Effector memory CD8-positive, alpha-beta T cell (primary cell): ENCODE measurements at regions not wholly inside any gene's neighbourhood (a gene's known extent, or its start where the extent isn't known, plus 50 kb on each side); places are given as distances from the start of the nearest gene placed in this dataset.
"Not testable (repeated sequence)": the region's sequence is repeated elsewhere in the genome, so short reads cannot be mapped to it uniquely, and the experiment has no call there.

ENCODE experiments used
- ATAC-seq: fragments of 150-1000 bp; cut with Tn5 transposase; replicated peaks from 2 replicates; pipeline ENCODE4 v1.10.0; 2021; ENCODE audit warnings: mild to moderate bottlenecking, moderate library complexity
- DNase-seq, 3 experiments: peaks; one replicate each; pipeline ENCODE4 v3.0.0; 2021
- H3K27ac Mint-ChIP-seq, 2 donors: one replicate each; pipeline ENCODE4 v1.8.0; 2022; ENCODE audit warnings: mild to moderate bottlenecking in 2 of 2, mixed read lengths in 2 of 2, moderate library complexity in 2 of 2
- H3K27me3 Mint-ChIP-seq, 2 donors: one replicate each; pipeline ENCODE4 v1.8.0; 2022; ENCODE audit warnings: mixed read lengths in 2 of 2
- H3K36me3 Mint-ChIP-seq: one replicate; pipeline ENCODE4 v1.8.0; 2022; ENCODE audit warnings: mild to moderate bottlenecking, moderate library complexity, mixed read lengths; ENCODE audit not compliant: insufficient read depth
- H3K4me1 Mint-ChIP-seq, 2 donors: one replicate each; pipeline ENCODE4 v1.8.0; 2022; ENCODE audit warnings: low read depth in 2 of 2, mixed read lengths in 2 of 2
- H3K4me3 Mint-ChIP-seq, 2 donors: one replicate each; pipeline ENCODE4 v1.8.0; 2022; ENCODE audit warnings: mild to moderate bottlenecking in 2 of 2, mixed read lengths in 2 of 2, moderate library complexity in 2 of 2
- H3K9me3 Mint-ChIP-seq, 2 donors: one replicate each; pipeline ENCODE4 v1.8.0; 2022; ENCODE audit warnings: mixed read lengths in 2 of 2

DNA sequence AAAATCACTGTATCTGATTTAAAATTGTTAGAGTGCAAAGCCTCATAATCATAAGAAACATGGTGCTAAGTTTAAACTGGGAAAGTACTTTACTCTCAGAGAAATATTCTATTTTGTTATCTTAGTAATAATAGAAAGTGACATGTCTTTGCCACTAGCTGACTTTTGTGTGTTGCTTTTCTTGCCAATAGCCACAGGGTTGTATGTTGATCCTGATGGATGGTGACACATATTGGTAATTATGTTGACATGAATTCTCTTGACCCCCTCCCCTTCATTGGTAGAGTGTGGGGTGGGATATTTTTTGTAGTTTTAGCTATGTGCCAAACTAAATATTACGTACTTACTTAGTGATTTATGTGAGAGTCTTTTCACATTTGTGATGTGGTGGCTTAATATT lies 103.1 kb upstream of the MAP9 start:
- Mint-ChIP-seq H3K4me3 (no peak overlapping the region), H3K27me3 (no peaks in the 10 kb centered on the region), H3K9me3 (no peaks in the 10 kb centered on the region), H3K36me3 (no peaks in the 10 kb centered on the region), H3K4me1 (no peaks in the 10 kb centered on the region), H3K27ac (no peak overlapping the region)
- DNase-seq (no peak), ATAC-seq (no peak)

DNA sequence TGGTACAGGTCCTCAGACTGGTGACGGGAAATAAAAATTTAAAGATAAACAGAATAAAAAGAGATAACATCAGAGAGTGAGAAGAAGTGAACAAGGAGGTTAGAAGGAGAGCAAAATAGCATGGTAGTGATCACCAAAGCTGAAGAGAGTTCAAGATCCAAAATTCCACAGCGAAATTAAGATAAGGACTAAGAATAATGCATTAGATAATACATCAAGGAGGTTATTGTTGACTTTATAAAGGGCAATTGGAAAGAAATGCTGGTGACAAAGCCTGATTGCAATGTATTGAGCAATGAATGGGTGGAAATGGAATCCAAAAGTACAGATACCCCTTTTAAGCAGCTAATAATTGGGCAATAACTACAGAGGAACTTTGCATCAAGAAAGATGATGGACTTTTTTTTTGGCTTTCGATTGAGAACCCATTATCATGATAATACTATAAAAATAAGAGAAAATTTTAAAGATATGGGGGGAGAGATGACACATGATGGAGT lies 101.6 kb upstream of the MAP9 start:
- Mint-ChIP-seq H3K27ac (no peak overlapping the region), H3K9me3 (no peaks in the 10 kb centered on the region), H3K4me3 (no peak overlapping the region), H3K4me1 (no peaks in the 10 kb centered on the region), H3K27me3 (no peaks in the 10 kb centered on the region), H3K36me3 (no peaks in the 10 kb centered on the region)
- DNase-seq (no peak), ATAC-seq (no peak)

DNA sequence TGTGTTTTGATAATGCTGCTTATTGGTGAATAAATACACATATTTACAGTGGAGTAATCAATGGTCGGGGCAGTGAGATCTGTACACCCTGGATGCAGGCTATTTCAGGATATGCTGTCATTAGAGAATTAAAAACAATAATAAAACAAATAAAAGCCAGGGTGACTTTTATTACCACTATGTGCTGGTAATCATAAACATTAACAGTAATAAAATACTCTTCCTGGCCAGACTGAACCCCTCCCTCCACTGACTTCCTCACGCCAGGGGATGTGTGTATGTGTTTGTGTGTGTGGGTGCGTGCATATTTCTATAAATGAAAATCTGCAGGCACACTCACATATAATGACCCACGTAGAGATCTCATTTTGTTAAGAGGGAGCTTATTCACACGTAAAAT lies 98.0 kb upstream of the MAP9 start:
- Mint-ChIP-seq H3K4me1 (no peaks in the 10 kb centered on the region), H3K4me3 (no peak overlapping the region), H3K27me3 (peaks cover 0 to 8% of the 10 kb centered on the region in 2 donors), H3K27ac (no peak overlapping the region), H3K9me3 (peaks cover 0 to 9% of the 10 kb centered on the region in 2 donors), H3K36me3 (no peaks in the 10 kb centered on the region)
- DNase-seq (no peak), ATAC-seq (no peak)

DNA sequence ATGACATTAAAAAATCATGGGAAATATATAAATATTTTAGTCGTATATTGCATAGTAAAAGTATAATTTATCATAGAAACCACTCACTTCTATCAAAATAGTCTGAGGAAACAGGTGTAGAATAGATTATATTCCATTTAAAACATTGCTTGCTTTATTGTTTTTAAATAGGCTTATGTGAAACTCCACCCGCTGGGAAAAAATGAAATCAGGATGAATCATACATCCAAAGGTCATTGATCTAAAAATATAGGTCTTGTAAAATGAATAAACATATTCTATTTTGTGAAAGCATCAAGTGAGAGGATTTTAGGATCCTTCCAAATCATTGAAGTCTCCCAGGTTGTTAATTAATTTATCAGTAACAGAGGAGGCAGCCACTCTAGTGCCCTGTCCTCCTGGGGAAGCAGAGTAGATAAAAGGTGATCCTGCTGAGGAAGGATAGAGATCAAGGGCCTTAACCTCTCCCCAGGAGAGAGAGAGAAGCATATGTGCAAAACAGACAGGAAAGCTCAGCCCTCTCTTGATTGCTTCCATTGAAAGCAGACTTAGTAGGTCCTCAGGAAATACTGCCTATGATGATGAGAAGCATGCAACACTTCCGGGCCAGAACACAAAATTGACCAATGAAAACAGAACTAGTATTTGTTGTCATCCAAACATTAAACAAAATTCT lies 96.8 kb upstream of the MAP9 start:
- Mint-ChIP-seq H3K9me3 (peaks cover 0 to 9% of the 10 kb centered on the region in 2 donors), H3K36me3 (no peaks in the 10 kb centered on the region), H3K4me3 (no peak overlapping the region), H3K27ac (no peak overlapping the region), H3K4me1 (no peaks in the 10 kb centered on the region), H3K27me3 (peaks cover 0 to 8% of the 10 kb centered on the region in 2 donors)
- DNase-seq (no peak), ATAC-seq (no peak)

DNA sequence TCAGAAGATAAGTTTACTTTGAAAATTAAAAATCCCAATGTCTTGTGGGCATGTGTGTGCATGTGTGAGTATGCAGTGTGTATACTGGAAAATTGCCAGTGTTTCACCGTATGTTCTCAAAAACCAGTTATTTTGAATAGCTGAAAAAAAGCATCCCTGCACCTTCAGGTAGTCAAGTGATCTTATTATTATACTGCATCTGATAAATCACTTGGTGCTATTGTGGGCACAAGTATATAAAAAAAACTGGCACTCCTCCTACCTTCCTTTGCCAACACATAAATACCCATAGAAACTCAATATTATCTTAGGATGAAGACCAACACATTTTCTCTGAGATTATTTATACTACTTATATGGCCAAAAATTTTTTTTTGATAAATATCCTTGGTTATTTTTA lies 91.5 kb upstream of the MAP9 start:
- Mint-ChIP-seq H3K9me3 (peaks cover 0 to 9% of the 10 kb centered on the region in 2 donors), H3K4me3 (no peak overlapping the region), H3K36me3 (no peaks in the 10 kb centered on the region), H3K4me1 (no peaks in the 10 kb centered on the region), H3K27me3 (peaks cover 0 to 8% of the 10 kb centered on the region in 2 donors), H3K27ac (no peak overlapping the region)
- no peak for ATAC-seq
- DNase-seq, result no peak

DNA sequence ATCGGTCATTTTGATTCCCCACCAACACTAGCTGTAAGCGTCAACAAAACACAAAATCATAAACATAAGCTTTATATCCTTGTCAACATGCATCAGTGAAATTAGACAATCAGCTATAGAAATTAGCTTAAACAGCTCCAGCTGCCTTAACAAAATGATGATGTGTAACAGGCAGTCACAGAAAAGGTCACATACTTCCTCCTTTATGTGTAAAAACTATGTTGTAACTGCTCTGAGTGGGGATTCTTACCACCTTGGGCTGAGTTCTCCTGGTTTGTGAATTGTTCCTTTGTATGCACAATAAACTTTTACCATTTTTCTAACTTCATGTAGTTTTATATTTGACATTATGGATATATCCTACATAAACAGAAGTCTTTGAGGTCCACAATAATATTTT lies 73.9 kb upstream of the MAP9 start:
- H3K4me1 Mint-ChIP-seq, result no peaks in the 10 kb centered on the region
- no peaks in the 10 kb centered on the region for H3K36me3 Mint-ChIP-seq

DNA sequence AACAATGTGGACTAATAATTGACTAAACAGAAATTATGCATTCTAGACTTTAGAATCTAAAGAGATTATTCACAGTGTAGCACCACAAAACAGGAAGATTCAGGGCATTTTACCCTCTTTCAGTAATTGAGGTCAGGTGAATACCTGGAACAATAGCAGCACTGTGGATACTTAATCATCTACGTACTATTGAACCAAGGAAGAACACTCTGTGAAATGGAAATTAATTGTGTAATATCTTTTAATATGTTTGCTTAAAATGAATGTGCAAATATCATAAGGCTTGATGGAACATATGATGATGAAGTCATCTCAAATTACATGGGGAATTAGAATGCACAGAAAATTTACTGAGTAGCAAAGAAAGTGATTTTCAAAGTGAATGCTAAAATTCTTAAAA lies 68.5 kb upstream of the MAP9 start:
- H3K27me3 Mint-ChIP-seq, result peaks cover 16 to 31% of the 10 kb centered on the region in 2 donors
- H3K4me3 Mint-ChIP-seq, result no peak overlapping the region
- H3K27ac Mint-ChIP-seq, result no peak overlapping the region
- DNase-seq (no peak), ATAC-seq (no peak)
- H3K4me1 Mint-ChIP-seq, result peaks cover 0 to 5% of the 10 kb centered on the region in 2 donors
- no peaks in the 10 kb centered on the region for H3K36me3 Mint-ChIP-seq
- no peaks in the 10 kb centered on the region for H3K9me3 Mint-ChIP-seq

More for the DNA sequence above, 73.9 kb upstream of the MAP9 start:
- DNase-seq, result no peak
- ATAC-seq, result no peak
- Mint-ChIP-seq H3K27ac (no peak overlapping the region), H3K9me3 (no peaks in the 10 kb centered on the region), H3K4me3 (no peak overlapping the region), H3K27me3 (peaks cover 0 to 4% of the 10 kb centered on the region in 2 donors)

DNA sequence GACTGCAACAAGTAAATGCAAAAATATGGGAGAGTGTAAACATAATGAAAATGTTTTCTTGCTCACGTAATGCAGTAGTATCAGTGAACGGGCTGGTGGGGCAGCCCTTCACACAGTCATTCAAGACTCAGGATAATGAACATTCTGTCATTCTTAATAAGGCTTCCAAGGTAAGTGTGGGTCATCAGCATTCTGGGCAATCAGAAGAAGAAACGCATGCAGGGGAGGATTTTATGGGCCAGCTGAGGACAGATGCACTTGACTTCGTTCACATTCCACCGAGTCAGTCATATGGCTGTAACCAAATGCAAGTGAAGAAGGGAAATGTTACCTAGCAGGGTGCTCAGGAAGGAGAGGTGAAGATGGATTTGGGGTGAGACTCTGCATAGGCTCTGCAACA lies 68.0 kb upstream of the MAP9 start:
- Mint-ChIP-seq H3K27ac (no peak overlapping the region), H3K4me1 (peaks cover 0 to 5% of the 10 kb centered on the region in 2 donors), H3K4me3 (no peak overlapping the region), H3K36me3 (no peaks in the 10 kb centered on the region), H3K27me3 (peaks cover 16 to 35% of the 10 kb centered on the region in 2 donors), H3K9me3 (no peaks in the 10 kb centered on the region)
- DNase-seq (no peak), ATAC-seq (no peak)

DNA sequence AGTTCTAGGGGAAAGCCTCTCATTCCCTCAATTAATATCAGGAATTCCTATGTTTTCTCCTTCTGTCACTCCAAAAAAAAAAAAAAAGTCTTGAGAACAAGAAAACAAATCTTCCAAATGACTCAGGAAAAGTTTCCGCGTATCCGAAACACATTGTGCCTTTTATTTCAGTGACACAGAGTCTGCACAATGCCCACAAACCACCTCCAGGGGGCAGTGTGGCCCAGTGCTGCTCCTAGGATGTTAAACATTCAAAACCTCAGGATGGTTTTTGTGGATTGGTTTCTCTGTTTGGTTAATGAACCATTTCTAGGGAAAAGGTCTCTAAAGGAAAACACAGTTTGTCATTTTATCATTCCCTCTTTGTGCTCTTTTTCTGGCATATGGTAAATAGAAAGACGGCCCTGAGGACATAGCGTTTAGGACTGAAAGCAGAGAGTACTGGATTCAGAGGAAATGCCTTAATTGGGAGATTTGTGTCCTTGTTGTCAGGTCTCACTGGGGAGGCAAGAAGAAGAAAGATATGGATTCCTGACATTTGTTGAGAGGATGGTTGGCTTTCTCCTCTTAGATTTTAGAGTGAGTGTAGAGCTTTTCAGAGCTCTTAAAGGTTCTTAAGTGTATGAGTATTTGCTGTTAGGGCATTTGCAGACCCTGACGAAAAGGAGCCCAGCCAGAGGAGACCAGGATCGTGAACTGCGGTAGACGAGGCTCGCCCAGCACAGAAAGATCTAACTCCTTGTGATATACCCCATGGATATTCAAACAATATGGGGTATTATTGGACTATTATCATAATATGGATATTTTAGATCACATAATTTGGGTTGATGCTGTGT lies 65.7 kb upstream of the MAP9 start:
- peaks cover 16 to 35% of the 10 kb centered on the region in 2 donors for H3K27me3 Mint-ChIP-seq
- no peaks in the 10 kb centered on the region for H3K36me3 Mint-ChIP-seq
- H3K27ac Mint-ChIP-seq, result no peak overlapping the region
- ATAC-seq (peak; percentile 47), DNase-seq (peak; percentile 3 to 21 (median 19))
- no peaks in the 10 kb centered on the region for H3K9me3 Mint-ChIP-seq
- H3K4me1 Mint-ChIP-seq, result peaks cover 0 to 5% of the 10 kb centered on the region in 2 donors
- H3K4me3 Mint-ChIP-seq, result no peak overlapping the region

DNA sequence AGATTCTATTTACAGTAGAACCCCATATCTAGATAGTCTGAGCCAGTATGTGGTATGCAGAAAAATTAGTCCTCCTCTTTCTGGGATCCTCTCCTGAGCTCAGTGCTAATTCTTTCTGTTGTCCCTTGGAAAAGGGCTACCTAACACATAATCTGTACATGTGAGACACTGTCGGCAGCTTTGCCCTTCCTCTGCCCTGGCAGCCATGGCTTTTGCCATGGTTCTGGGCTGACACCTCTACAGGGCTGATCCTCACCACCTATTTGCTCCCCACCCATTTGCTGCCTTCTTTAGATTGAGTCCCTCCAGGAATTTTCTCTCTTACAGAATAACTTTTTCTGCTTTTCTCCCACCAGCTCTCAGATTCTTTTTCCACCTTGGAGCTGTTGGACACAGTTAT lies 64.7 kb upstream of the MAP9 start:
- Mint-ChIP-seq H3K9me3 (no peaks in the 10 kb centered on the region), H3K4me3 (no peak overlapping the region), H3K27me3 (peaks cover 16 to 31% of the 10 kb centered on the region in 2 donors), H3K36me3 (no peaks in the 10 kb centered on the region), H3K4me1 (peaks cover 0 to 5% of the 10 kb centered on the region in 2 donors), H3K27ac (no peak overlapping the region)
- no peak for ATAC-seq
- no peak for DNase-seq

DNA sequence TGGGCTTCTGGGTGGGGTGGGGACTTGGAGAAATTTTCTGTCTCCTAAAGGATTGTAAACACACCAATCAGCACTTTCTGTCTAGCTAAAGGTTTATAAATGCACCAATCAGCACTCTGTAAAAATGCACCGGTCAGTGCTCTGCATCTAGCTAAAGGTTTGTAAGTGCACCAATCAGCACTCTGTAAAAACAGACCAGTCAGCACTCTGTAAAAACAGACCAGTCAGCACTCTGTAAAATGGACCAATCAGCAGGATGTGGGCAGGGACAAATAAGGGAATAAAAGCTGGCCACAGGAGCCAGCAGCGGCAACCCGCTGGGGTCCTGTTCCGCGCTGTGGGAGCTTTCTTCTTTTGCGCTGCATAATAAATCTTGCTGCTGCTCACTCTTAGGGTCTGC lies 63.0 kb upstream of the MAP9 start:
- H3K4me1 Mint-ChIP-seq, DNase-seq, H3K27ac Mint-ChIP-seq, ATAC-seq, H3K9me3 Mint-ChIP-seq, H3K36me3 Mint-ChIP-seq, H3K4me3 Mint-ChIP-seq: not testable (repeated sequence)
- peaks cover 16 to 28% of the 10 kb centered on the region in 2 donors for H3K27me3 Mint-ChIP-seq

DNA sequence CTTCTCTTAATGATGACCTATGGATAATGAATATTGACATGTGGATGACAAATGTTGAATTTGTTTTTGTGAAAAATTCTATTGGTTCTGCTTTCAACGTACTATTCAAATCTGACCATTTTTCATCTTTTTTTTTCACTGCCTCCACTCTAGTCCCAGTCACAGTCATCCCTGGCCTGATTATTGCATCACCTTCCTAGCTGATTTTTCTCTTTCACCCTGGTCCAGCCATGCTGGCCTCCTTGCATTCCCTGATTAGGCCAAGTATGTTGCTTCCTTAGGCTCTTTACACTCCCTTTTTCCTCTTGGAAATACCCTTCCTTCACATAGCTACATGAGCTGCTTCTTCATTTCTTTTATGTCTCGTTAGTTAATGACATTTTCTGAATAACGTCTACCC lies 58.1 kb upstream of the MAP9 start:
- Mint-ChIP-seq H3K4me3 (no peak overlapping the region), H3K27ac (no peak overlapping the region), H3K27me3 (peaks cover 0 to 8% of the 10 kb centered on the region in 2 donors), H3K9me3 (no peaks in the 10 kb centered on the region), H3K4me1 (no peaks in the 10 kb centered on the region), H3K36me3 (no peaks in the 10 kb centered on the region)
- DNase-seq (no peak), ATAC-seq (no peak)

DNA sequence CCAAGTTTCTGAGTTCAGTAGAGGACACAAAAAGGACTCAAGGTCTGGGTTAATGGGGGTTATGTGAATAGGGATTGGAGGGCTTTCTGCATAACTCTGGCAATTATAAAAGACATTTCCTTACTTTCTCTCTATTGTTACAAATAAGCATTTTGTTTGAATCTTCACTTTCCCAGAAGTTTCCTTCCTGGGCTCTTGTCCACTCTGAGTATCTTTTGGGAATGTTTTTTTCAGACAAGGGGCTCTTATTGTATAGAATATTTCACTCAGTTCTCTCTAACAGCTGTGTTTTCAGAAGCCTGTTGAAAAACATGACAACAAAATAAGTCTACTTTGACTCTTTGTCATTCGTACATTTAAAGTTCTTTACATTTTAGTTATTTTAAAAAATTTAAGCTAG lies 57.6 kb upstream of the MAP9 start:
- Mint-ChIP-seq H3K4me3 (no peak overlapping the region), H3K9me3 (no peaks in the 10 kb centered on the region), H3K36me3 (no peaks in the 10 kb centered on the region), H3K27ac (no peak overlapping the region), H3K4me1 (no peaks in the 10 kb centered on the region), H3K27me3 (peaks cover 0 to 8% of the 10 kb centered on the region in 2 donors)
- no peak for ATAC-seq
- no peak for DNase-seq
